HG02610 (cell line): ENCODE measurements at regions not wholly inside any gene's neighbourhood (a gene's known extent, or its start where the extent isn't known, plus 50 kb on each side); places are given as distances from the start of the nearest gene placed in this dataset.

Experiments used
- ATAC-seq: cut with Tn5 transposase; IDR thresholded peaks from one replicate; pipeline ENCODE4 v1.9.1; 2021; ENCODE audit warnings: mild to moderate bottlenecking, moderate library complexity; ENCODE audit not compliant: unreplicated experiment

DNA sequence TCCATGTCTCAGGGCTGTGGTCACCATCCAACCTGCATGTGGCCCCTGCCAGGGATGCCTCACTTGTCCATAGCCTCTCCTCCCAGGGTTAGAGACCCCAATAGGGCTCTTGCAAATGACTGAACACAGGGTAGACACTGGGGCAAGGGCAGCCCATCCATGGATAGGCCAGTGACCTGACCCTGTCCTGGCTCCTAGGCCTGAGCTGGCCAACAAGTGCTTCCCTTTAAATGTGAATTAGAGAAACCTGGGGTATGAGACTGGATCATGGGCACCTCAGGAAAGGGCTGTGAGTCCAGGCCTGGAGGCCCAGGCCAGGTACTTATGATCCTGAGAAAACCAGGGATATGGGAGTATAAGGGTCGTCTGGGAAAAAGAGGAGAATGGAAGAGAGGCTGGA is 64.5 kb downstream of the COPS8 start:
- ATAC-seq: no peak

- ATAC-seq: no peak
Measured at GRCh38 chr2:237150831-237151375, 65.2 kb downstream of the COPS8 start.

DNA sequence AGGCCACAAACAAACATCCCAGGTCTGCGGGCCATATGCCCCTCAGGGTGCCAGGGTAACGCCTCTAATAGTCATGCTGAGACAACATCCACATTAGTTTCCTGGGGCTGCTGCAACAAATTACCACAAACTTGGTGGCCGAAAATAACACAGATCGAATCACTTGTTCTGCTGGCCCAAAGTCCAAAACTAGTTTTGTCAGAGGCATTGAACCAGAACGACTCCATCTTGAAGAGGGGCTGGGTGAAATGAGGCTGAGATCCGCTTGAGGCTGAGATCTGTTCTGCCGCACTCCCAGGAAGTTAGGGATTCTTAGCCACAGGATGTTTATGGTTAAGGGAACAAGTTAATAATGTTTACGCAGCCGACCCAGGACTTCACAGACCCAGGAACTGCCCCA is 66.7 kb downstream of the COPS8 start:
- ATAC-seq: no peak

GRCh38 chr2:237153181-237153580 is 67.5 kb downstream of the COPS8 start:
- no peak for ATAC-seq

- ATAC-seq: no peak
Measured at GRCh38 chr2:237154082-237154638, 68.5 kb downstream of the COPS8 start.

- ATAC-seq: no peak
Measured at GRCh38 chr2:237154884-237155851, 69.5 kb downstream of the COPS8 start.

GRCh38 chr2:237156031-237156856 is 70.6 kb downstream of the COPS8 start:
- ATAC-seq: no peak

DNA sequence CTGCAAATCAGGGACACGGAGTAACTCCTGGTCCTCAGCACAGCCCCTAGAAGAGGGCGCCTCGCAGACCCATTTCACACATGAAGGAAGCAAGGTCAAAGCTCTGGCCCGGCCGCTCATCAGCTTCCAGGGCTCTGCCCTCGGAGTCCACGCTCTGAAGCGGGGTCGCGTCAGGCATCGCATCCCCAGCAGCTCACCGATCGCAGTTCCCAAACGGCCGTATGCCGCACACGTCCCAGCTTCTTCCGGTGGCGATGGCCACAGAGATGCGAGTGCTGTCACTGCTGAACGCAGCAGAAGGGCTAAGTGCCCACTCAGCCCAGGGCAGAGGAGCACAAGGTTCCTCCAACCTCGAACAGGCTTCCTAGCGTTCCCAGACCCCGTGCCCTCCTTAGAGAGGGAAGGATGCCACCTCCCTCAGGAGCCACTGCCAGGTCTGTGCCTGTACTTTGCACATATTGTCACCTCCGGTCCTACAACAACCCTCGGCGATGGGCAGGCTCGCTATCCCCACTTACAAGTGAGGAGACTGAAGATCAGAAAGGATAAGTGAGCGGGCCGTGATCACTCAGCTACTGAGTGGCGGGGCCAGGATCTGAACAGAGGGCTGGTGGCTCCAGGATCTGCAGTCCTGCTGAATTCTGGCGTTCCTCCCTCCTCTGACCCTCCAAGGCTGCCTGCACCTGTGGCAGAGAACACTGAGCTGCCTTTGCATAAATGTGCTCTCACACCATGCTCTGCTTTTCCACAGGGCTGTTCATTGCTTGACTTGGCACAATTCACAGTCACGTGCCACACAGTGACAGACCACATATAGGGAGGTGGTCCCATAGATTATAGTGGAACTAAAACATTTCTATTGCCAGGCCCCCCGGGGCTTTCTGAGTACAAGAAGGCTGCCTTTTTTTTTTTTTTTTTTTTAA is 71.4 kb downstream of the COPS8 start:
- ATAC-seq: no peak

- no peak for ATAC-seq
Measured at GRCh38 chr2:237157780-237158102, 72.1 kb downstream of the COPS8 start.

- ATAC-seq: no peak
Measured at GRCh38 chr2:237158194-237158593, 72.5 kb downstream of the COPS8 start.

DNA sequence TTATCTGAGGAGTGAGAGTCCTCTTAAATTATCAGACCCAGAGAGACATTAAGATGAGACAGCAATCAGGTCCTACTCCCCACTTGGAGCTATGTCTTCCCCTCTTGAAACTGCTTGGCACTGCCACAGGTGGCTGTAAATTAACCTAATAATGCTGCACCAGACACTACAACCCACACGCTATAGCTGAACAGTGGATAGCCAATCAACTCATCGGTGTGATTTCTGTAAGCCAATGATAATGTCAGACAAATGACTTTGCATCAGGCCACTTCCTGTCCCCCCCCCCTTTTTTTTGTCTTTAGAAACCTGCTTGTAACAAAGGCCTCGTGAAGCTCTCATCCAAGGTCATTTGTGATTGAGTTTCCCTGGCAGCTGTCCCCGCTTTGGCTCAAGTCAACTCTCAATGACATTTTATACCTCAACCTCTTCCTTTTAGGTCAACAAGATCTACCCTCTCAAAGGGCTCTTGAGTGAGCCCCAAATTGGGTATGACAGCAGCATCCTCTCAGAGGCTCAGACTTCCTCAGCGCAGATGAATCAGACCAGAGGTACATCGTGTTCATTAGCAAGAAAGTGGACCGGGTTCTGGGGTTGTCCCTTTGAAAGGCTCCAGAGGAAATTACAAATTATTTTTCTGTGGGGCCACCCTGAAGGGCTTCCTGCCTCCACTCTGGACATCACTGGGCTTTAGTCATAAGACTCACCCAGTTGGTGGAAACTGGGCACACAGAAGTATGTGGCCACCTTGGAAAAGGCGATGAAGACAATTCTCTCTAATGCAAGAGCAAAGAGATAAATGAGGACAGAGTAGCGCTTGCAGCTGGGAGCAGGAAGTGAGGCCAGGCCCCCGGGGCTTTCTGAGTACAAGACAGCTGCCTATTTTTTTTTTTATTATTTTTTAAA is 73.6 kb downstream of the COPS8 start:
- no peak for ATAC-seq

DNA sequence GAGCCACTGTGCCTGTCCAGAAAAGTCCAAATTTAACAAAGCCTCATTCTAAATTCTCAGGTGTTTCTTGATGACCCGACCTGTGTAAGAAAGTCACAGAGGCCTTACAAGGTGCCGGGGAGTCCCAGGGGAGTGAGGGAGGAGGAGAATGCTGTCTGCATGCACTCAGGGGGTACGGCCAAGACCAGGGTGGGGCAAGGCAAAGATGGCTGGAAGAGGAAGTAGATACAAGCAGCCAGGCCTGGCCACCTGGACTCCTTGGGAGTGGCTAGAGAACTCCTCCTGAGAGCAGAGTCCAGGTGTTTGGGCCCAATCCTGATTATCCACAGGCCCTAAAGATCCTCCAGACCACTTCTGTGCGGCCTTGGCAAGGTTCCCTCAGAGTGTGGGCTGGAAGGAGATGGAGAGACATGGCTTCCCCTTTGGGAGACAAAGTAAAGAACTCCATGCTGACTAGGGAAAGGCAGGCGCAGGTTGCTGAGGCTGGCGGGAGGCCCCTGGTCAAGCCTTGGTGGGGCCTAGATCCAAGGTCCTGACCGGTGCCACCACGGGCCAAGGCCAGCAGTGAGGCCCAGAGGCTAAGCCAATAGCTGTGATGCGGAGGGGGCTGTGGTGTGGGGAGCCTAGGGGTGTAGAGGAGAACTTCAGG is 74.7 kb downstream of the COPS8 start:
- ATAC-seq: no peak

- ATAC-seq: no peak
Measured at GRCh38 chr2:237161189-237161588, 75.5 kb downstream of the COPS8 start.

DNA sequence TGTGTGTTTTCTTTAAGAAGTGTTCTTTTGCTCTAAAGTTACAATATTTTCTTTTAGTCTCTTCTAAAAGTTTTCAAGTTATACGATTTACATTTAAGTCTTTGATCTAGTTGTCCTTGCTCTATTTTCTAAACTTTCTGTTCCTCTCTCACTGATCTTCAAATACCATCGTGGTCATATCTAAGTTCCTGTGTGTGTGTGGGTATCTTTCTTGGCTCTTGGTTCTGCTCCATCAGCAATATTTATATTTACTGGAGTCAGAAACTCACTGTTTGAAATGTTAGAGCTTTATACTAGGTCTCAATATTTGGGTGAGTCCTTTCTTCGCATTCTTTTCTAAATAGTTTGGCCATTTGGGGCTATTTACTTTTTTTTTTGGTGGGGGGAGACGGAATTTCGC is 77.3 kb downstream of the COPS8 start:
- no peak for ATAC-seq

GRCh38 chr2:237164474-237165042 is 78.9 kb downstream of the COPS8 start:
- ATAC-seq: no peak

- no peak for ATAC-seq
Measured at GRCh38 chr2:237165405-237166276, 80.0 kb downstream of the COPS8 start.

GRCh38 chr2:237167038-237167437 is 81.3 kb downstream of the COPS8 start:
- ATAC-seq: no peak
